B cell (primary cell): ENCODE measurements at regions not wholly inside any gene's neighbourhood (a gene's known extent, or its start where the extent isn't known, plus 50 kb on each side); places are given as distances from the start of the nearest gene placed in this dataset.

Experiments used
- ATAC-seq: fragments of 200-7000 bp; cut with Tn5 transposase; one replicate; pipeline ENCODE4 v1.10.0; 2021; ENCODE audit warnings: low read depth, mild to moderate bottlenecking, moderate number of reproducible peaks, moderate library complexity
- CTCF ChIA-PET: fragments of 350-600 bp; sonication (Branson Sonifier 250); formaldehyde crosslinking; loops from one replicate; lab custom pipeline; 2021; ENCODE audit warnings: antibody characterized with exemption, inconsistent platforms; lab: Charles Lee
- POLR2A ChIA-PET: fragments of 350-600 bp; sonication (Branson Sonifier 250); formaldehyde crosslinking; loops from one replicate; lab custom pipeline; 2021; ENCODE audit warnings: antibody characterized with exemption; lab: Charles Lee
- DNase-seq: peaks from one replicate; pipeline ENCODE4 v3.0.0; 2013
- H2AFZ ChIP-seq: 2 replicates; pipeline ENCODE4 v1.6.1; 2012; ENCODE audit warnings: mild to moderate bottlenecking, low read depth, low read length; ENCODE audit not compliant: insufficient read depth, poor library complexity, severe bottlenecking
- H3K27ac ChIP-seq, 2 donors: 1 replicate in 1 of 2; 2 replicates in 1 of 2; pipeline ENCODE4 v1.5.1; 2012 to 2013; ENCODE audit warnings: low read length in 2 of 2, mild to moderate bottlenecking in 2 of 2, moderate library complexity in 1 of 2
- H3K27me3 ChIP-seq, 4 experiments: fragments of 200-600 bp in 1 of 4; sonication (generic) in 1 of 4; replicated peaks in 1 of 4; 1 replicate in 2 of 4; 2 replicates in 2 of 4; pipeline versions ENCODE4 v1.6.1 to v1.7.0; 2013 to 2016; ENCODE audit warnings: low read length in 3 of 4, mild to moderate bottlenecking in 2 of 4, mixed read lengths in 1 of 4, moderate library complexity in 1 of 4; ENCODE audit not compliant: insufficient read depth in 4 of 4, control insufficient read depth in 3 of 4; ENCODE audit errors: control extremely low read depth in 1 of 4
- H3K36me3 ChIP-seq, 2 experiments: replicated peaks in 1 of 2; 1 replicate in 1 of 2; 2 replicates in 1 of 2; pipeline versions ENCODE4 v1.6.1 to v1.7.1; 2013; ENCODE audit warnings: low read length in 1 of 2; ENCODE audit not compliant: insufficient read depth in 2 of 2, control insufficient read depth in 1 of 2; ENCODE audit errors: control extremely low read depth in 1 of 2, extremely low read depth in 1 of 2
- H3K4me1 ChIP-seq, 2 donors: fragments of 200-600 bp in 1 of 2; sonication (generic) in 1 of 2; 1 replicate in 1 of 2; 2 replicates in 1 of 2; pipeline versions ENCODE4 v1.5.1 to v1.6.1; 2013 to 2017; ENCODE audit warnings: low read length in 2 of 2; ENCODE audit not compliant: control insufficient read depth in 2 of 2, insufficient read depth in 2 of 2
- H3K4me2 ChIP-seq: replicated peaks from 2 replicates; pipeline ENCODE3; 2012; ENCODE audit warnings: mild to moderate bottlenecking, low read depth, low read length; ENCODE audit not compliant: poor library complexity, severe bottlenecking
- H3K4me3 ChIP-seq, 5 experiments: fragments of 200-600 bp in 1 of 5; sonication (generic) in 1 of 5; 1 replicate in 3 of 5; 2 replicates in 2 of 5; pipeline versions ENCODE4 v1.5.1 to v1.7.0; 2011 to 2016; ENCODE audit warnings: low read length in 4 of 5, mild to moderate bottlenecking in 4 of 5, low read depth in 2 of 5, control low read depth in 1 of 5, moderate library complexity in 1 of 5; ENCODE audit not compliant: insufficient read depth in 1 of 5; ENCODE audit errors: control extremely low read depth in 1 of 5, extremely low read depth in 1 of 5
- H3K79me2 ChIP-seq: fragments of 200-600 bp; sonication (generic); one replicate; pipeline ENCODE4 v1.6.0; 2016; ENCODE audit warnings: low read length; ENCODE audit not compliant: control insufficient read depth, insufficient read depth
- H3K9ac ChIP-seq: fragments of 200-600 bp; sonication (generic); 2 replicates; pipeline ENCODE4 v1.6.1; 2017; ENCODE audit warnings: mild to moderate bottlenecking, low read length, moderate library complexity
- H3K9me3 ChIP-seq, 3 donors: one replicate each; pipeline versions ENCODE4 v1.6.1 to v1.7.1; 2013; ENCODE audit warnings: low read length in 2 of 3; ENCODE audit not compliant: control insufficient read depth in 2 of 3, insufficient read depth in 1 of 3; ENCODE audit errors: control extremely low read depth in 1 of 3
- H4K20me1 ChIP-seq: 2 replicates; pipeline ENCODE4 v1.6.0; 2012; ENCODE audit warnings: mild to moderate bottlenecking, low read length; ENCODE audit not compliant: insufficient read depth, control insufficient read depth, poor library complexity, severe bottlenecking
- H3K27ac Mint-ChIP-seq: one replicate; pipeline ENCODE4 v1.8.0; 2021; ENCODE audit warnings: mixed read lengths
- H3K27me3 Mint-ChIP-seq: one replicate; pipeline ENCODE4 v1.8.0; 2021; ENCODE audit warnings: mixed read lengths
- H3K4me1 Mint-ChIP-seq: one replicate; pipeline ENCODE4 v1.8.0; 2021; ENCODE audit warnings: mixed read lengths
- H3K4me3 Mint-ChIP-seq: one replicate; pipeline ENCODE4 v1.8.0; 2021; ENCODE audit warnings: mixed read lengths
- H3K9me3 Mint-ChIP-seq: one replicate; pipeline ENCODE4 v1.8.0; 2022; ENCODE audit warnings: mixed read lengths; ENCODE audit not compliant: insufficient read depth
- CTCF ChIP-seq: fragments of 200-600 bp; IDR thresholded peaks from one replicate; pipeline ENCODE4 v1.8.0; 2022; ENCODE audit warnings: antibody characterized with exemption, mild to moderate bottlenecking
- EZH2 ChIP-seq: IDR thresholded peaks from 2 replicates; pipeline ENCODE4 v1.6.1; 2012; ENCODE audit warnings: borderline replicate concordance, low read depth, mild to moderate bottlenecking, moderate library complexity, low read length; ENCODE audit not compliant: insufficient read depth, poor library complexity, severe bottlenecking
- WGBS: methylation state at CpG from one replicate; pipeline ENCODE4 v1.1.5; 2013; ENCODE audit warnings: missing lambda C conversion rate; ENCODE audit not compliant: insufficient coverage; 5-methylcytosine and 5-hydroxymethylcytosine counted together
- intact Hi-C: fragments of 100-400 bp; cut with micrococcal nuclease; formaldehyde crosslinking; loops from one replicate; pipeline ENCODE4 v1.10.0; 2022

- H3K9me3 ChIP-seq, result no peaks in the 10 kb centered on the region
- CTCF ChIA-PET, result no interaction called here
Measured at GRCh38 chr3:147215660-147216059, 190.7 kb downstream of the ZIC4 start.

GRCh38 chr3:147213633-147214032, 192.7 kb downstream of the ZIC4 start:
- Histone ChIP-seq H3K27ac (no peak overlapping the region), H3K4me2 (no peak overlapping the region), H3K4me1 (no peaks in the 10 kb centered on the region), H3K9ac (no peak overlapping the region), H4K20me1 (no peaks in the 10 kb centered on the region), H3K27me3 (no peaks in the 10 kb centered on the region), H3K36me3 (no peaks in the 10 kb centered on the region), H3K79me2 (no peaks in the 10 kb centered on the region), H2AFZ (no peak overlapping the region), H3K4me3 (no peak overlapping the region), H3K9me3 (no peaks in the 10 kb centered on the region)
- H3K4me3 Mint-ChIP-seq, result no peak overlapping the region
- no peak for DNase-seq
- TF ChIP-seq CTCF, result no peak
- no peak for TF ChIP-seq EZH2
- CTCF ChIA-PET, result no interaction called here
- peaks cover 2% of the 10 kb centered on the region for H3K9me3 Mint-ChIP-seq
- POLR2A ChIA-PET, result no interaction called here
- H3K27me3 Mint-ChIP-seq, result no peaks in the 10 kb centered on the region
- WGBS, result 80% methylated on average over 1 of the region's 2 CpGs
- no peaks in the 10 kb centered on the region for H3K4me1 Mint-ChIP-seq
- H3K27ac Mint-ChIP-seq, result no peak overlapping the region
- intact Hi-C loops, result no loop called here
- ATAC-seq, result no peak

More at GRCh38 chr3:147215660-147216059, 190.7 kb downstream of the ZIC4 start:
- Histone ChIP-seq H3K4me3 (no peak overlapping the region), H3K4me1 (no peaks in the 10 kb centered on the region), H3K36me3 (no peaks in the 10 kb centered on the region), H3K9ac (no peak overlapping the region), H3K27me3 (no peaks in the 10 kb centered on the region), H2AFZ (no peak overlapping the region), H4K20me1 (no peaks in the 10 kb centered on the region), H3K79me2 (no peaks in the 10 kb centered on the region), H3K4me2 (no peak overlapping the region), H3K27ac (no peak overlapping the region)
- Mint-ChIP-seq H3K27ac (no peak overlapping the region), H3K9me3 (no peaks in the 10 kb centered on the region), H3K4me3 (no peak overlapping the region), H3K4me1 (no peaks in the 10 kb centered on the region), H3K27me3 (no peaks in the 10 kb centered on the region)
- DNase-seq (no peak), ATAC-seq (no peak)
- TF ChIP-seq EZH2 (no peak), CTCF (no peak)
- POLR2A ChIA-PET, result no interaction called here
- intact Hi-C loops, result no loop called here
